ENCODE measurements at regions not wholly inside any gene's neighbourhood (a gene's known extent, or its start where the extent isn't known, plus 50 kb on each side); places are given as distances from the start of the nearest gene placed in this dataset.

- H3K27ac ChIP-seq: no peak overlapping the region
- peaks cover 0 to 7% (median 0%) of the 10 kb centered on the region in 3 donors for H3K9me3 ChIP-seq
- no peaks in the 10 kb centered on the region for H3K4me1 ChIP-seq
- TF ChIP-seq CTCF (IDR thresholded peaks at IDR 0.05) (no peak), EP300 (IDR thresholded peaks at IDR 0.05) (no peak), POLR2AphosphoS5 (IDR thresholded peaks at IDR 0.05) (no peak), POLR2A (IDR thresholded peaks at IDR 0.05) (no peak)
- ATAC-seq: no peak
- no peaks in the 10 kb centered on the region for H3K36me3 ChIP-seq
- no peak overlapping the region for H3K4me3 ChIP-seq
- H3K27me3 ChIP-seq: no peaks in the 10 kb centered on the region
- WGBS, 2 donors (ENCODE audit: low coverage in 1 of 2): 86 to 88% methylated on average over 1 to 3 of the region's 3 CpGs
These were observed 379.3 kb upstream of the NCAM2 start for GRCh38 chr21:20618878-20619277.

DNA sequence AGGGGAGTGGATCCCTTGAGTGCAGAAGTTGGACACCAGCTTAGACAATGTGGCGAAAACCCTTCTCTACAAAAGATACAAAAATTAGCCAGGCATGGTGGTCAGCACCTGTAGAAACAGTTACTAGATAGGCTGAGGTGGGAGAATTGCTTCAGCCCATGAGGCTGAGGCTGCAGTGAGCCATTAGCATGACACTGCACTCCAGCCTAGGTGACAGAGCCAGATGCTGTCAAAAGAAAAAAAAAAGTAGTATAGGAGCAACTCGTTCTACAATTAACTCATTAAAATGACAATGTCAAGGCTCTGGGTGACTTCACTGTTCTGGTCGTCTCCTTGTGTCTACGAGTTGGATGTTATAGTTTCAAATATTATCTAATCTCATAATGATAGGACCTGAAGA is 370.6 kb upstream of the NCAM2 start:
- Histone ChIP-seq H3K9me3 (peaks cover 0 to 7% (median 0%) of the 10 kb centered on the region in 3 donors), H3K4me1 (no peaks in the 10 kb centered on the region), H3K27me3 (no peaks in the 10 kb centered on the region), H3K36me3 (no peaks in the 10 kb centered on the region), H3K27ac (no peak overlapping the region), H3K4me3 (no peak overlapping the region)
- WGBS, 2 donors (ENCODE audit: low coverage in 1 of 2): 51 to 66% methylated on average over 3 to 4 of the region's 4 CpGs
- no peak for TF ChIP-seq CTCF (IDR thresholded peaks at IDR 0.05)
- TF ChIP-seq POLR2AphosphoS5 (IDR thresholded peaks at IDR 0.05): no peak
- no peak for TF ChIP-seq EP300 (IDR thresholded peaks at IDR 0.05)
- no peak for TF ChIP-seq POLR2A (IDR thresholded peaks at IDR 0.05)
- no peak for ATAC-seq

- Histone ChIP-seq H3K27ac (no peak overlapping the region), H3K4me3 (no peak overlapping the region), H3K4me1 (no peaks in the 10 kb centered on the region), H3K9me3 (no peaks in the 10 kb centered on the region), H3K27me3 (no peaks in the 10 kb centered on the region), H3K36me3 (no peaks in the 10 kb centered on the region)
- 90% methylated on average over 1 of the region's 1 CpG; no CpG with 5 or more reads in 1 of the 2 donors for WGBS, 2 donors (ENCODE audit: low coverage in 1 of 2)
- no peak for TF ChIP-seq EP300 (IDR thresholded peaks at IDR 0.05)
- no peak for TF ChIP-seq CTCF (IDR thresholded peaks at IDR 0.05)
- no peak for TF ChIP-seq POLR2A (IDR thresholded peaks at IDR 0.05)
- TF ChIP-seq POLR2AphosphoS5 (IDR thresholded peaks at IDR 0.05): no peak
- no peak for ATAC-seq
These were observed 366.6 kb upstream of the NCAM2 start for GRCh38 chr21:20631633-20632032.

GRCh38 chr21:20639026-20639425 is 359.2 kb upstream of the NCAM2 start:
- WGBS, 2 donors (ENCODE audit: low coverage in 1 of 2): 69 to 80% methylated on average over 2 of the region's 2 CpGs
- Histone ChIP-seq H3K27me3 (no peaks in the 10 kb centered on the region), H3K9me3 (no peaks in the 10 kb centered on the region), H3K27ac (no peak overlapping the region), H3K4me3 (no peak overlapping the region), H3K36me3 (no peaks in the 10 kb centered on the region), H3K4me1 (no peaks in the 10 kb centered on the region)
- no peak for ATAC-seq
- TF ChIP-seq CTCF (IDR thresholded peaks at IDR 0.05) (no peak), EP300 (IDR thresholded peaks at IDR 0.05) (no peak), POLR2A (IDR thresholded peaks at IDR 0.05) (no peak), POLR2AphosphoS5 (IDR thresholded peaks at IDR 0.05) (no peak)

DNA sequence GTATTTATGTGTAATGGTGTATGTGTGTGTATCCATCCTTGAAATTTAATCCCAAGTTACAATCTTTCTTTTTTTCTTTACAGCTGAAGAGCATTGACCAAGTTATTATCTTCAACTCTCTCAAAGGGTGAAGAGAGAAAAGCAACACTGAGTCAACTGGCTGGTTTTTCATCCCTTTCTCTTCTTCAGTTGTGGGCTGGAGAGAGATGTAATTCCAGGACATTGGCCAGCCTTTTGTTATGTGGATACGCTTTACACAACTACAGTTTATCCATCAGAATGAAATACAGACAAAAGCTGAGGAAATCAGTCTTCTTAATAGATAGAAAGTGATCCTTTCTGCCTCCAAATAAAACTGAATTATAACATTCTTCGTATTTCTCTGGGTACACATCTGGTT is 357.0 kb upstream of the NCAM2 start:
- TF ChIP-seq POLR2A (IDR thresholded peaks at IDR 0.05) (no peak), EP300 (IDR thresholded peaks at IDR 0.05) (no peak), CTCF (IDR thresholded peaks at IDR 0.05) (no peak), POLR2AphosphoS5 (IDR thresholded peaks at IDR 0.05) (no peak)
- Histone ChIP-seq H3K4me1 (no peaks in the 10 kb centered on the region), H3K27me3 (no peaks in the 10 kb centered on the region), H3K36me3 (no peaks in the 10 kb centered on the region), H3K9me3 (no peaks in the 10 kb centered on the region), H3K27ac (no peak overlapping the region), H3K4me3 (no peak overlapping the region)
- ATAC-seq: no peak
- 83 to 91% methylated on average over 2 of the region's 2 CpGs for WGBS, 2 donors (ENCODE audit: low coverage in 1 of 2)

Measured in gastroesophageal sphincter (tissue), 4 donors.